Ishikawa (cell line): ENCODE measurements at regions not wholly inside any gene's neighbourhood (a gene's known extent, or its start where the extent isn't known, plus 50 kb on each side); places are given as distances from the start of the nearest gene placed in this dataset.

Experiments used
- CEBPB ChIP-seq: IDR thresholded peaks from 2 replicates; pipeline ENCODE4 v1.6.1; 2012
- CREB1 ChIP-seq: IDR thresholded peaks from 2 replicates; pipeline ENCODE4 v1.6.1; 2012; ENCODE audit warnings: low read depth
- EGR1 ChIP-seq: IDR thresholded peaks from 2 replicates; pipeline ENCODE4 v1.6.1; 2012
- EP300 ChIP-seq: IDR thresholded peaks from 2 replicates; pipeline ENCODE4 v1.6.1; 2012; ENCODE audit warnings: borderline replicate concordance
- FOXM1 ChIP-seq: IDR thresholded peaks from 2 replicates; pipeline ENCODE4 v1.6.1; 2012; ENCODE audit warnings: low read depth, borderline replicate concordance
- MAX ChIP-seq: IDR thresholded peaks from 2 replicates; pipeline ENCODE4 v1.6.1; 2012
- NFIC ChIP-seq: IDR thresholded peaks from 2 replicates; pipeline ENCODE4 v1.6.1; 2012
- RAD21 ChIP-seq: IDR thresholded peaks from 2 replicates; pipeline ENCODE4 v1.6.1; 2012; ENCODE audit warnings: low read depth
- REST ChIP-seq: IDR thresholded peaks from 2 replicates; pipeline ENCODE4 v1.6.1; 2012; ENCODE audit warnings: low read depth, mild to moderate bottlenecking
- TAF1 ChIP-seq: IDR thresholded peaks from 2 replicates; pipeline ENCODE4 v1.6.1; 2012; ENCODE audit warnings: low read depth, mild to moderate bottlenecking
- TCF12 ChIP-seq: IDR thresholded peaks from 2 replicates; pipeline ENCODE4 v1.6.1; 2012; ENCODE audit warnings: low read depth
- TEAD4 ChIP-seq: IDR thresholded peaks from 2 replicates; pipeline ENCODE4 v1.6.1; 2012
- USF1 ChIP-seq: IDR thresholded peaks from 2 replicates; pipeline ENCODE4 v1.6.1; 2012
- YY1 ChIP-seq: IDR thresholded peaks from 2 replicates; pipeline ENCODE4 v1.6.1; 2012; ENCODE audit warnings: low read depth
- ZBTB7A ChIP-seq: IDR thresholded peaks from 2 replicates; pipeline ENCODE4 v1.6.1; 2012; ENCODE audit warnings: low read depth

- no peak for TF ChIP-seq FOXM1
- peak; percentile 48; the same call in 1 of the 2 replicates for TF ChIP-seq USF1
Measured at GRCh38 chr6:43927532-43928210, 157.7 kb downstream of the VEGFA start.

DNA sequence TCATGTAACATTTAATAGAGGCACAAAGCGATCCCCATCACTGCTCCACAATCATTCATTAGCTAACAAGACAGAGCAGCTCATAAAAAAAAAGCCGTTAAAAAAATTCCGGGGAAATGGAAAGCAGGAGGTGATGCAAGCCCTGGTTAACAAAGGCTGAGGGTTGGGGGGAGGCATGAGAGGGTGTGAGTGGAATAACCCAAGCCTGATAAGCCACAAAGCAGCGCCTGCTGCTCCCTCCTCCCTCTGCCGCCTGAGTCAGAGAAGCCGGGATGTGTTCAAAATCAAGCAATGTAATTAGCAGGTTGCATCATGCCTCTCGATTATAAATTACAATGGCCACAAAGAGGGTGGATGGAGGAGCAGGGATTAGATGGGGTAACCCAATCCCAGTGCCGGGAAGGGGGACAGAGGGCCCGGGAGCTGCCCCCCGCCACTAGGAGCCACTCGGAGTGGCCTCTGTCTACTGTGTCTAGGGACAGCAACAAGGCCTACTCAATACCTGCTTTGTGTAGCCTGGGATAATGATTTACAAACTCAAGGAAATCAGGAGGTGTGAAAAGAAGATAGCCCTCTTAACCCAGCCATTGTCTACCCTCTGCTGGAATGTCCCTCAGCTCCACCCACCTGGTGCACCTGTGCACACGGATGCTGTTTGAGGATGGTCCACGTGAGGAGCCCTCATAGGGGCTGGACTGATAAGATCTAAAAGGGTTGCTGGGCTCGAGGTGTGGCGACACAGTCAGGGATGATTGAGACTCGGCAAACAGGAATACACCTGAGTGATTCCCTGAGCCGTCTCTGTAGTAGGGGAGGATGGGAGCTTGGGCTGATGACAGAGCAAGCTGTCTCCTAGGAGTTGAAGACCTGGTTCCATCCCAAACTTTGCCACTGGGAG lies 156.9 kb downstream of the VEGFA start:
- TF ChIP-seq ZBTB7A = no peak
- peak; percentile 14; the same call in 1 of the 2 replicates for TF ChIP-seq RAD21
- peak; percentile 30; the same call in 1 of the 2 replicates for TF ChIP-seq CEBPB

- no peak for TF ChIP-seq YY1
- TF ChIP-seq FOXM1 = no peak
- no peak for TF ChIP-seq EP300
- no peak for TF ChIP-seq TAF1
- no peak for TF ChIP-seq USF1
- TF ChIP-seq CREB1 = no peak
- no peak for TF ChIP-seq EGR1
- TF ChIP-seq TEAD4 = no peak
- TF ChIP-seq CEBPB = no peak
- TF ChIP-seq RAD21 = no peak
- no peak for TF ChIP-seq TCF12
- no peak for TF ChIP-seq NFIC
- no peak for TF ChIP-seq REST
- TF ChIP-seq ZBTB7A = no peak
- no peak for TF ChIP-seq MAX
Measured at GRCh38 chr6:43924222-43924702, 154.3 kb downstream of the VEGFA start.

GRCh38 chr6:43923376-43924221 lies 153.6 kb downstream of the VEGFA start:
- TF ChIP-seq CEBPB = no peak
- TF ChIP-seq USF1 = no peak
- TF ChIP-seq NFIC = no peak
- no peak for TF ChIP-seq TCF12
- no peak for TF ChIP-seq YY1
- no peak for TF ChIP-seq REST
- TF ChIP-seq ZBTB7A = no peak
- TF ChIP-seq RAD21 = no peak
- no peak for TF ChIP-seq CREB1
- no peak for TF ChIP-seq EGR1
- no peak for TF ChIP-seq MAX
- TF ChIP-seq EP300 = no peak
- TF ChIP-seq TAF1 = no peak
- no peak for TF ChIP-seq TEAD4
- TF ChIP-seq FOXM1 = no peak
